ENCODE measurements at regions not wholly inside any gene's neighbourhood (a gene's known extent, or its start where the extent isn't known, plus 50 kb on each side); places are given as distances from the start of the nearest gene placed in this dataset.

DNA sequence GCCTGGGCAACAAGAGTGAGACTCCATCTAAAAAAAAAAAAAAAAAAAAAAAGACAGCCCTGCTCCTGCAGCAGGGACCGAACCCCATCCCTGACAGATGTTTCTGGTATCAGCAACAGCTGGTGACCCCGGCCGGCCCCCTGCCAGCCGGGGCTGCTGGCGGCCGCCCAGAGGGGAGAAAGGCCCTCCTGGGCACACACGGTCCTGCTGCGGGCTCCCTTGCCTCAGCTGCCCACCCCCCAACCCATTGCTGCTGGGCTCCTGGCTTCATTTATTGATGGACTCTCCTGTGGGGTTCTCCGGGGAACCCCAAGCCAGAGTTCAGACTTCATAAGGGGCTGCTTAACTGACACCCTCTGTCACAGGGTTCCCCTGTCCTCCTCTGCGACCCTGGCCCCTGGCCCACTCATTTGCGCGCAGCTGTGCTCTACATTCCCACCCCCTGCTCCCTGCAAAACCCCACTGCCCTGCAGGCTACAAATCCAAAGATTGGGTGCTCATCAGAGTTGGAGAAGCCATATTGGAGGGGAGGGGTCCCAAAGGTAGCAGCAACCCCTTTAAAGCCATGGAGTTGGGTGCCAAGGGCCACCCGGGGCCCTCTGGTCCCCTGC, 103.6 kb upstream of the RTL1 start:
- TF ChIP-seq EZH2 (IDR thresholded peaks at IDR 0.05; ENCODE audit: borderline replicate concordance, low read depth, low read length, severe bottlenecking): no peak
- TF ChIP-seq, protein P1, sequence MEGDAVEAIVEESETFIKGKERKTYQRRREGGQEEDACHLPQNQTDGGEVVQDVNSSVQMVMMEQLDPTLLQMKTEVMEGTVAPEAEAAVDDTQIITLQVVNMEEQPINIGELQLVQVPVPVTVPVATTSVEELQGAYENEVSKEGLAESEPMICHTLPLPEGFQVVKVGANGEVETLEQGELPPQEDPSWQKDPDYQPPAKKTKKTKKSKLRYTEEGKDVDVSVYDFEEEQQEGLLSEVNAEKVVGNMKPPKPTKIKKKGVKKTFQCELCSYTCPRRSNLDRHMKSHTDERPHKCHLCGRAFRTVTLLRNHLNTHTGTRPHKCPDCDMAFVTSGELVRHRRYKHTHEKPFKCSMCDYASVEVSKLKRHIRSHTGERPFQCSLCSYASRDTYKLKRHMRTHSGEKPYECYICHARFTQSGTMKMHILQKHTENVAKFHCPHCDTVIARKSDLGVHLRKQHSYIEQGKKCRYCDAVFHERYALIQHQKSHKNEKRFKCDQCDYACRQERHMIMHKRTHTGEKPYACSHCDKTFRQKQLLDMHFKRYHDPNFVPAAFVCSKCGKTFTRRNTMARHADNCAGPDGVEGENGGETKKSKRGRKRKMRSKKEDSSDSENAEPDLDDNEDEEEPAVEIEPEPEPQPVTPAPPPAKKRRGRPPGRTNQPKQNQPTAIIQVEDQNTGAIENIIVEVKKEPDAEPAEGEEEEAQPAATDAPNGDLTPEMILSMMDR (IDR thresholded peaks at IDR 0.05; ENCODE audit: extremely low read depth in 1 of 2, insufficient read depth in 1 of 2, low read depth in 1 of 2, low read length in 2 of 2): no peak
- TF ChIP-seq POLR2A (IDR thresholded peaks at IDR 0.05; ENCODE audit: low read depth, low read length): no peak

Measured in endothelial cell of umbilical vein (primary cell).